ENCODE measurements at regions not wholly inside any gene's neighbourhood (a gene's known extent, or its start where the extent isn't known, plus 50 kb on each side); places are given as distances from the start of the nearest gene placed in this dataset.

- DNase-seq (ENCODE audit: low read depth), result no peak
- TF ChIP-seq CTCF (conservative IDR thresholded peaks at IDR 0.05; ENCODE audit: low read length), result peak; percentile 18; the same call in 1 of the 2 replicates
- no peak overlapping the region for H3K4me3 ChIP-seq (ENCODE audit: low read length)
Measured at GRCh38 chr12:97943359-97943758, 480.8 kb downstream of the RMST start.

GRCh38 chr12:97944576-97944975, 482.0 kb downstream of the RMST start:
- DNase-seq (ENCODE audit: low read depth), result no peak
- TF ChIP-seq CTCF (conservative IDR thresholded peaks at IDR 0.05; ENCODE audit: low read length), result no peak
- H3K4me3 ChIP-seq (ENCODE audit: low read length), result no peak overlapping the region

GRCh38 chr12:97946701-97947100, 484.1 kb downstream of the RMST start:
- no peak overlapping the region for H3K4me3 ChIP-seq (ENCODE audit: low read length)
- TF ChIP-seq CTCF (conservative IDR thresholded peaks at IDR 0.05; ENCODE audit: low read length), result no peak
- no peak for DNase-seq (ENCODE audit: low read depth)

DNA sequence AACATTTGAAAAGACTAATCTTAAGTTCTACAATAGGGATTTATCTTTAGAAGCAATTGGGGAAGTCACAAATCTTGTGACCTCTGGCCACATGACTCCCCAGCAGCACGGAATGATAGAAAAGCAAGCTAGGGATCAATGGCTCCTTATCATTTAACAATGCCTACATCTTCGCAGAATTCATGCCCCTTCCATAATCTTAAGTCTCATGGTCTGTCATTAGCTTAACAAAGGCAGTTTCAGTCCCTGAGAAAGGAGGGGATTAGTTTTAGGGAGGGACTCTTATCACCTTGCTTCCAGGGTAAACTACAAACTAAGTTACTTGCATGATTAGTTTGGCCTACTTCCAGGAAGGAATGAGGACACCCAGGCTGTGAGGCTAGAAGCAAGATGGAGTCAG, 486.0 kb downstream of the RMST start:
- TF ChIP-seq CTCF (conservative IDR thresholded peaks at IDR 0.05; ENCODE audit: low read length), result no peak
- no peak for DNase-seq (ENCODE audit: low read depth)
- H3K4me3 ChIP-seq (ENCODE audit: low read length), result no peak overlapping the region

DNA sequence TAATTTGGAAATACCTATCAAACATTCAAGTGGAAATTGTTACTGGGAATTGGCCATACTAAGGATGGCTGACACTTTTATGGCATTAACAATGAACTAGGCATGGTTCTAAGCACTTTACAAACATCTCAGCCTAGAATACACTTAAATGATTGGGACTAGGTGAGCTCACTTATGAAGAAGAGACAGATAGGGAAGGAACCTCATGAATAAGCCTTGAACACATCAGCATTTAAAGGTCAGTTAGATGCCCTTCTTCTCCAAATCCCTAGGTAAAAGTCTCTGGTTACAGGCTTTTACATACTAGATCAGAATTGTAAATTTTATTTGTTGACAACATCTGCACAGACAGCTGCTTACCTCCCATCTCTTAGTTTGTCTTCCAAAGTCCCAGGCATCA, 488.6 kb downstream of the RMST start:
- no peak for TF ChIP-seq CTCF (conservative IDR thresholded peaks at IDR 0.05; ENCODE audit: low read length)
- no peak for DNase-seq (ENCODE audit: low read depth)
- H3K4me3 ChIP-seq (ENCODE audit: low read length), result no peak overlapping the region

DNA sequence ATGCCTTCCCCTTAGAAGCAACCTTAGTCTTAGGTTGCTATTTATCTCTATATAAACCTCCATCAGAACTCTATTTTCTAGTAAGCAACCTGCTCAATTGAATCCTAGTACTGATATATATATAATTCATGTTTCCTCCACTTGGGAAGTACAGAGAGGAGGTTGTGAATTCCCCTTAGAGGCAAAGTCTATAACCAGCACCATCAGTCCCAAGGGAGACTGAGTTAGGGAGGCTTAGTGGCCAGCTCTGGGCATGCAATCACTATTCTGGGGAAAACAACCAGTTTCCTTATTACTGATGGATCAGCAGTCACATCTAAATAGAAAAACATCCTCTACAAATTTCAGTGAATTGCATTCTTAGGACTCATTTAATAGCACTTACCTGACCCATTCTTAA, 489.1 kb downstream of the RMST start:
- no peak for TF ChIP-seq CTCF (conservative IDR thresholded peaks at IDR 0.05; ENCODE audit: low read length)
- no peak for DNase-seq (ENCODE audit: low read depth)
- H3K4me3 ChIP-seq (ENCODE audit: low read length), result no peak overlapping the region

DNA sequence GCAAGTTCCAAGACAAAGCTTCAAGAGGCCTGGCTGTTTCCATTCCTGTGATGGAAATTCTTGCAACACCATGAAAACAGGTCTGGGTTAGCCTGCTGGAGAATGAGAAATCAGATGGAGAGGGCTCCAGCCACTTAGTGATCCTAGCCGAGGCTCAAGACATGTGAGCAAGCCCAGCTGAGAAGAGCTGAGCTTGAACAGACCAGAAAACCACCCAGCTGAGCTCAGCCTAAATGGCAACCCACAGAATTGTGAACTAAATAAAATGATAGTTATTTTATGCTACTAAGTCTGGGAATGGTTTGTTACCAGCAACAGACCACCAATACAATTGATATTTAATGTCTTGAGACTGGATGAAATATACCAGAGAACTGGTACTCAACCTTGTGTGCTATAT, 494.5 kb downstream of the RMST start:
- no peak for DNase-seq (ENCODE audit: low read depth)
- no peak overlapping the region for H3K4me3 ChIP-seq (ENCODE audit: low read length)
- TF ChIP-seq CTCF (conservative IDR thresholded peaks at IDR 0.05; ENCODE audit: low read length), result no peak

Data from AG10803 (cell line).